Mammary epithelial cell (primary cell): ENCODE measurements at regions not wholly inside any gene's neighbourhood (a gene's known extent, or its start where the extent isn't known, plus 50 kb on each side); places are given as distances from the start of the nearest gene placed in this dataset.

Experiments
- EZH2 ChIP-seq: IDR thresholded peaks from 2 replicates; pipeline ENCODE4 v1.6.1; 2012; ENCODE audit warnings: low read length, inconsistent platforms, borderline replicate concordance
- TF ChIP-seq, protein P1 (sequence below), 2 donors: IDR thresholded peaks in 1 of 2; conservative IDR thresholded peaks in 1 of 2; 2 replicates each; pipeline ENCODE4 v1.5.1; 2011 to 2012; ENCODE audit warnings: inconsistent platforms in 2 of 2, low read length in 2 of 2, mild to moderate bottlenecking in 2 of 2, control low read depth in 1 of 2, low read depth in 1 of 2; ENCODE audit not compliant: insufficient read depth in 1 of 2; ENCODE audit errors: extremely low read depth in 1 of 2

DNA sequence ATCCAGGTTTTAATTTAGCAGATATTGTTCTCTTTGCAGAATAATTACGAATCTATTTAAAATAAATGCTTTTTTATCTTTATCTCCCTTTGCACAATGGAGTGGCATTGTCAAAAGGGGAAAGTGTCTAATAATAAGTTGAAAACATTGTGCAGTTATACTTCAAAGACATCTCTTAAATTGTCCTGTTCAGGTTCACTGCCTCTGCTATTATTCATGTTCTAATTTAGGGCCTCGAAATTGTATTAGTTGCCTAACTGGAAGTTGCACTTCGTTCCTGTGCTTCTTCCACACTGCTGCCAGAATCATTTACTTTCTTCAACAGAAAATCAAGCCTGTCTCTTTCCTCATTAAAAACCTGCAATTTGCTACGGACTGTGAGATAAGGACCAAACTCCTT lies 150.5 kb upstream of the SPRY1 start:
- TF ChIP-seq, protein P1, sequence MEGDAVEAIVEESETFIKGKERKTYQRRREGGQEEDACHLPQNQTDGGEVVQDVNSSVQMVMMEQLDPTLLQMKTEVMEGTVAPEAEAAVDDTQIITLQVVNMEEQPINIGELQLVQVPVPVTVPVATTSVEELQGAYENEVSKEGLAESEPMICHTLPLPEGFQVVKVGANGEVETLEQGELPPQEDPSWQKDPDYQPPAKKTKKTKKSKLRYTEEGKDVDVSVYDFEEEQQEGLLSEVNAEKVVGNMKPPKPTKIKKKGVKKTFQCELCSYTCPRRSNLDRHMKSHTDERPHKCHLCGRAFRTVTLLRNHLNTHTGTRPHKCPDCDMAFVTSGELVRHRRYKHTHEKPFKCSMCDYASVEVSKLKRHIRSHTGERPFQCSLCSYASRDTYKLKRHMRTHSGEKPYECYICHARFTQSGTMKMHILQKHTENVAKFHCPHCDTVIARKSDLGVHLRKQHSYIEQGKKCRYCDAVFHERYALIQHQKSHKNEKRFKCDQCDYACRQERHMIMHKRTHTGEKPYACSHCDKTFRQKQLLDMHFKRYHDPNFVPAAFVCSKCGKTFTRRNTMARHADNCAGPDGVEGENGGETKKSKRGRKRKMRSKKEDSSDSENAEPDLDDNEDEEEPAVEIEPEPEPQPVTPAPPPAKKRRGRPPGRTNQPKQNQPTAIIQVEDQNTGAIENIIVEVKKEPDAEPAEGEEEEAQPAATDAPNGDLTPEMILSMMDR (conservative IDR thresholded peaks at IDR 0.05 in 1 of 2, IDR thresholded peaks at IDR 0.05 in 1 of 2; ENCODE audit: extremely low read depth in 1 of 2, insufficient read depth in 1 of 2, low read depth in 1 of 2, low read length in 2 of 2): no peak
- TF ChIP-seq EZH2: no peak
